ENCODE measurements at regions not wholly inside any gene's neighbourhood (a gene's known extent, or its start where the extent isn't known, plus 50 kb on each side); places are given as distances from the start of the nearest gene placed in this dataset.

GRCh38 chr17:79360196-79360595, 250.7 kb downstream of the RBFOX3 start:
- peaks cover 5% of the 10 kb centered on the region; the same call in 1 of the 3 replicates for H3K4me1 ChIP-seq
- ChIA-PET POLR2A (no interaction called here), CTCF (interaction anchor here (1.5 to 42.8 kb wide), 3 partner anchors 10 to 36 kb away, joined by 4 to 782 read pairs (median 6); no protein-coding TSS in a partner anchor)
- no peak overlapping the region for H3K27ac ChIP-seq
- TF ChIP-seq ESRRA (IDR thresholded peaks at IDR 0.05; ENCODE audit: borderline replicate concordance, low read length) (no peak), CBX8 (IDR thresholded peaks at IDR 0.05) (no peak), BHLHE40 (IDR thresholded peaks at IDR 0.05; ENCODE audit: low read depth, low read length) (no peak), HOXB5 (CRISPR knock-in tag; IDR thresholded peaks at IDR 0.05) (no peak), KDM5A (IDR thresholded peaks at IDR 0.05) (no peak), ZC3H11A (IDR thresholded peaks at IDR 0.05) (no peak), POLR2A (IDR thresholded peaks at IDR 0.05; ENCODE audit: low read length) (no peak), JUN (IDR thresholded peaks at IDR 0.05) (no peak)
- TF ChIP-seq, protein P1, sequence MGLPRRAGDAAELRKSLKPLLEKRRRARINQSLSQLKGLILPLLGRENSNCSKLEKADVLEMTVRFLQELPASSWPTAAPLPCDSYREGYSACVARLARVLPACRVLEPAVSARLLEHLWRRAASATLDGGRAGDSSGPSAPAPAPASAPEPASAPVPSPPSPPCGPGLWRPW (IDR thresholded peaks at IDR 0.05), result no peak
- DNase-seq (ENCODE audit: low read depth in 1 of 2, low spot score in 1 of 2), result no peak
- H3K9me3 ChIP-seq, result no peaks in the 10 kb centered on the region
- no peak overlapping the region for H3K4me2 ChIP-seq
- no peak for ATAC-seq
- 87% methylated on average over 15 of the region's 17 CpGs for WGBS (ENCODE audit: missing lambda C conversion rate)
- no peak overlapping the region for H3K4me3 ChIP-seq
- FAIRE-seq, result no peak

GRCh38 chr17:79356839-79357447, 253.9 kb downstream of the RBFOX3 start:
- peaks cover 3% of the 10 kb centered on the region; the same call in 1 of the 3 replicates for H3K4me1 ChIP-seq
- FAIRE-seq (no peak), ATAC-seq (no peak), DNase-seq (ENCODE audit: low read depth in 1 of 2, low spot score in 1 of 2) (no peak)
- H3K4me2 ChIP-seq, result no peak overlapping the region
- no peak overlapping the region for H3K27ac ChIP-seq
- POLR2A ChIA-PET, result no interaction called here
- 0 out of 3 replicates have a peak, but pooled peaks cover 2% of the 10 kb centered on the region for H3K9me3 ChIP-seq
- TF ChIP-seq NPAS2 (CRISPR knock-in tag; IDR thresholded peaks at IDR 0.05; ENCODE audit: borderline replicate concordance) (no peak), CBX8 (IDR thresholded peaks at IDR 0.05) (no peak), CEBPB (IDR thresholded peaks at IDR 0.05) (no peak), MAX (IDR thresholded peaks at IDR 0.05) (no peak)
- H3K4me3 ChIP-seq, result no peak overlapping the region
- 75% methylated on average over 16 of the region's 16 CpGs for WGBS (ENCODE audit: missing lambda C conversion rate)
- CTCF ChIA-PET, result interaction anchor here (0.6 to 42.8 kb wide), 9 partner anchors 9 to 311 kb away, joined by 3 to 782 read pairs (median 4); no protein-coding TSS in a partner anchor

GRCh38 chr17:79355165-79355564, 255.7 kb downstream of the RBFOX3 start:
- Histone ChIP-seq H3K27ac (no peak overlapping the region), H3K4me2 (no peak overlapping the region), H3K9me3 (0 out of 3 replicates have a peak, but pooled peaks cover 2% of the 10 kb centered on the region), H3K4me1 (no peaks in the 10 kb centered on the region), H3K4me3 (no peak overlapping the region)
- TF ChIP-seq JUN (IDR thresholded peaks at IDR 0.05) (no peak), ELK1 (IDR thresholded peaks at IDR 0.05; ENCODE audit: low read depth, low read length) (no peak), HEYL (CRISPR knock-in tag; IDR thresholded peaks at IDR 0.05) (no peak), KDM1A (IDR thresholded peaks at IDR 0.05; ENCODE audit: low read depth) (no peak), HOXA7 (CRISPR knock-in tag; IDR thresholded peaks at IDR 0.05) (no peak), EHF (CRISPR knock-in tag; IDR thresholded peaks at IDR 0.05) (no peak), TFCP2L1 (CRISPR knock-in tag; IDR thresholded peaks at IDR 0.05) (no peak), ZFP36 (IDR thresholded peaks at IDR 0.05; ENCODE audit: borderline replicate concordance, partially characterized antibody) (no peak)
- 65% methylated on average over 12 of the region's 12 CpGs for WGBS (ENCODE audit: missing lambda C conversion rate)
- FAIRE-seq, result no peak
- ChIA-PET CTCF (interaction anchor here (1.1 to 42.8 kb wide), 3 partner anchors 12 to 362 kb away, joined by 3 to 782 read pairs (median 6); no protein-coding TSS in a partner anchor), POLR2A (no interaction called here)
- ATAC-seq, result no peak
- no peak for DNase-seq (ENCODE audit: low read depth in 1 of 2, low spot score in 1 of 2)

DNA sequence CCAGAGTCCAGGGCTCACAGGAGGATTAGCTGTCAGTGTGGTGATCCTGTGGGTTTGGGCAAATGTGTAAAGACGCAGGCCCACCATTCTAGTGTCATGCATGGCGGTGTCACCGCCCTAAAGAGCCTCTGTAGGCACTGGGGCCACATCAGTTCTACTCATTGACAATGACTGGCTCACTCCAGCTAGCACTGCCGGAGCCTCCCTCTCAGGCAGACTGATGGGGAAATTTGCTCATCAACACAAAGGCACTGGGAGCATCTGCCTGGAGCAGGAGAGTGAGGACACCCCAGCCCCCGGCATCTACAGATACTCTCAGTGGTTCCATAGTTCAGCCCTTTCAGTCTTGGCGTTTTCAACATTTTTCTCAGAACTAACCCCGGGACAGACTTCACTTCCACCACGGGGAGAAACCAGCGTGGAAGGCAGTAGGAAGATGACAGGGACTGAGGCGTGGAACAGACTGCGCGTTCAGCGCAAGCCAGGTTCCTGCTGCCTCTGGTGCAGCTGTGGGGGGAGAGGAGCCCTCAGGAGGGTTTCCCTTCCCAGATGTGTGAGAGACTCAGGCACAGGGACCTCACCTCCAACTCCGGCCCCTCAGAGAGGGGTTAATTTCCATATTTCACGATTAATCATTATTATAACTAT, 256.6 kb downstream of the RBFOX3 start:
- no peak overlapping the region for H3K4me3 ChIP-seq
- POLR2A ChIA-PET, result no interaction called here
- no peak overlapping the region for H3K27ac ChIP-seq
- WGBS (ENCODE audit: missing lambda C conversion rate), result 76% methylated on average over 15 of the region's 15 CpGs
- H3K4me2 ChIP-seq, result no peak overlapping the region
- H3K9me3 ChIP-seq, result 0 out of 3 replicates have a peak, but pooled peaks cover 2% of the 10 kb centered on the region
- DNase-seq (ENCODE audit: low read depth in 1 of 2, low spot score in 1 of 2) (no peak), FAIRE-seq (no peak), ATAC-seq (0 out of 6 replicates have a peak, but pooled peaks of 1 of the 2 experiments have one; percentile 5)
- H3K4me1 ChIP-seq, result no peaks in the 10 kb centered on the region
- CTCF ChIA-PET, result interaction anchor here (1.1 to 42.8 kb wide), 4 partner anchors 8 to 361 kb away, joined by 3 to 782 read pairs (median 4); no protein-coding TSS in a partner anchor
- TF ChIP-seq, protein P2, sequence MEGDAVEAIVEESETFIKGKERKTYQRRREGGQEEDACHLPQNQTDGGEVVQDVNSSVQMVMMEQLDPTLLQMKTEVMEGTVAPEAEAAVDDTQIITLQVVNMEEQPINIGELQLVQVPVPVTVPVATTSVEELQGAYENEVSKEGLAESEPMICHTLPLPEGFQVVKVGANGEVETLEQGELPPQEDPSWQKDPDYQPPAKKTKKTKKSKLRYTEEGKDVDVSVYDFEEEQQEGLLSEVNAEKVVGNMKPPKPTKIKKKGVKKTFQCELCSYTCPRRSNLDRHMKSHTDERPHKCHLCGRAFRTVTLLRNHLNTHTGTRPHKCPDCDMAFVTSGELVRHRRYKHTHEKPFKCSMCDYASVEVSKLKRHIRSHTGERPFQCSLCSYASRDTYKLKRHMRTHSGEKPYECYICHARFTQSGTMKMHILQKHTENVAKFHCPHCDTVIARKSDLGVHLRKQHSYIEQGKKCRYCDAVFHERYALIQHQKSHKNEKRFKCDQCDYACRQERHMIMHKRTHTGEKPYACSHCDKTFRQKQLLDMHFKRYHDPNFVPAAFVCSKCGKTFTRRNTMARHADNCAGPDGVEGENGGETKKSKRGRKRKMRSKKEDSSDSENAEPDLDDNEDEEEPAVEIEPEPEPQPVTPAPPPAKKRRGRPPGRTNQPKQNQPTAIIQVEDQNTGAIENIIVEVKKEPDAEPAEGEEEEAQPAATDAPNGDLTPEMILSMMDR (IDR thresholded peaks at IDR 0.05), result no peak
- TF ChIP-seq BCL3 (IDR thresholded peaks at IDR 0.05) (no peak), TFCP2L1 (CRISPR knock-in tag; IDR thresholded peaks at IDR 0.05) (no peak), MYC (IDR thresholded peaks at IDR 0.05; ENCODE audit: borderline replicate concordance, low read length) (no peak), NFE2L2 (conservative IDR thresholded peaks at IDR 0.05; ENCODE audit: low read length) (no peak), ZFP36 (IDR thresholded peaks at IDR 0.05; ENCODE audit: borderline replicate concordance, partially characterized antibody) (no peak), MAX (IDR thresholded peaks at IDR 0.05) (no peak), CHD2 (IDR thresholded peaks at IDR 0.05; ENCODE audit: low read length, partially characterized antibody) (no peak), EHF (CRISPR knock-in tag; IDR thresholded peaks at IDR 0.05) (no peak), NPAS2 (CRISPR knock-in tag; IDR thresholded peaks at IDR 0.05; ENCODE audit: borderline replicate concordance) (no peak)
- TF ChIP-seq, protein P1 (IDR thresholded peaks at IDR 0.05), result no peak

All from A549 (cell line).